HCT116 (cell line): ENCODE measurements at regions not wholly inside any gene's neighbourhood (a gene's known extent, or its start where the extent isn't known, plus 50 kb on each side); places are given as distances from the start of the nearest gene placed in this dataset.

ENCODE experiments used
- ATAC-seq: fragments of 200-7000 bp; cut with Tn5 transposase; 2 replicates; pipeline ENCODE4 v1.9.1; 2020; ENCODE audit warnings: mild to moderate bottlenecking, moderate library complexity
- BruUV-seq: library from RNA; stranded (reverse); fragments of 400-500 nt; replicated peaks from 2 replicates; lab custom pipeline; 2021; lab: Mats Ljungman, UMichigan
- CTCF ChIA-PET: fragments of 300-600 bp; sonication (Branson Sonifier 250); formaldehyde crosslinking; loops from one replicate; lab custom pipeline; 2021; ENCODE audit warnings: antibody characterized with exemption; lab: Charles Lee
- POLR2A ChIA-PET: fragments of 300-600, 350-600 bp; sonication (Branson Sonifier 250); formaldehyde crosslinking; loops from one replicate; lab custom pipeline; 2021; ENCODE audit warnings: antibody characterized with exemption; lab: Charles Lee
- RAD21 ChIA-PET, 2 experiments: fragments of 300-600 bp; sonication (Branson Sonifier 250); formaldehyde crosslinking; loops; one replicate each; lab custom pipeline; 2023; ENCODE audit warnings: low total read pairs in 2 of 2; ENCODE audit not compliant: uncharacterized antibody in 2 of 2, unreplicated experiment in 2 of 2, low non-redundant PET in 1 of 2; lab: Charles Lee
- DNase-seq: peaks from one replicate; pipeline ENCODE4 v3.0.0-alpha.2; 2010; ENCODE audit warnings: low read depth, low spot score
- H2AFZ ChIP-seq: fragments of 200-600 bp; shearing (Covaris generic), sonication (generic); 2 replicates; pipeline ENCODE4 v1.6.1; 2017; ENCODE audit warnings: low read depth, mixed run types, mixed read lengths, antibody characterized with exemption, low read length; ENCODE audit not compliant: poor library complexity, severe bottlenecking
- H3K27ac ChIP-seq: 2 replicates; pipeline ENCODE4 v1.5.1; 2012; ENCODE audit warnings: low read depth, low read length
- H3K27me3 ChIP-seq: fragments of 200-600 bp; sonication (generic); 2 replicates; pipeline ENCODE4 v1.6.1; 2016; ENCODE audit warnings: mixed run types, low read length, mixed read lengths; ENCODE audit not compliant: insufficient read depth
- H3K36me3 ChIP-seq, 2 experiments: fragments of 200-500 bp in 1 of 2; fragments of 200-600 bp in 1 of 2; sonication (Bioruptor generic) in 1 of 2; sonication (generic) in 1 of 2; 2 replicates each; pipeline versions ENCODE4 v1.5.1 to v1.6.1; 2014 to 2016; ENCODE audit warnings: low read length in 2 of 2, inconsistent platforms in 1 of 2, mixed read lengths in 1 of 2, mixed run types in 1 of 2; ENCODE audit not compliant: insufficient read depth in 2 of 2, control insufficient read depth in 1 of 2
- H3K4me1 ChIP-seq, 2 experiments: fragments of 200-600 bp in 1 of 2; sonication (generic) in 1 of 2; 2 replicates each; pipeline versions ENCODE4 v1.5.1 to v1.6.1; 2012 to 2017; ENCODE audit warnings: low read length in 2 of 2, inconsistent platforms in 1 of 2, mild to moderate bottlenecking in 1 of 2, mixed read lengths in 1 of 2, mixed run types in 1 of 2, moderate library complexity in 1 of 2; ENCODE audit not compliant: insufficient read depth in 2 of 2, control insufficient read depth in 1 of 2
- H3K4me2 ChIP-seq: fragments of 200-600 bp; sonication (generic); 2 replicates; pipeline ENCODE4 v1.6.1; 2017; ENCODE audit warnings: mixed run types, low read length, mixed read lengths
- H3K4me3 ChIP-seq, 2 experiments: fragments of 200-600 bp in 1 of 2; sonication (generic) in 1 of 2; replicated peaks in 1 of 2; 2 replicates each; pipeline ENCODE4 v1.5.1; 2011 to 2016; ENCODE audit warnings: low read length in 2 of 2, control low read depth in 1 of 2, low read depth in 1 of 2, mild to moderate bottlenecking in 1 of 2, mixed read lengths in 1 of 2, mixed run types in 1 of 2
- H3K79me2 ChIP-seq: fragments of 200-600 bp; sonication (generic); 2 replicates; pipeline ENCODE4 v1.6.1; 2017; ENCODE audit warnings: mild to moderate bottlenecking, mixed run types, low read length, moderate library complexity, mixed read lengths; ENCODE audit not compliant: insufficient read depth
- H3K9ac ChIP-seq: fragments of 200-600 bp; sonication (generic); 2 replicates; pipeline ENCODE4 v1.6.1; 2016; ENCODE audit warnings: low read length, mixed read lengths
- H3K9me2 ChIP-seq: fragments of 200-600 bp; sonication (generic), shearing (Covaris generic); 2 replicates; pipeline ENCODE4 v1.6.1; 2017; ENCODE audit warnings: mixed run types, mild to moderate bottlenecking, moderate library complexity; ENCODE audit not compliant: insufficient read depth
- H3K9me3 ChIP-seq, 2 experiments: fragments of 200-500 bp in 1 of 2; fragments of 200-600 bp in 1 of 2; sonication (Bioruptor generic) in 1 of 2; sonication (generic) in 1 of 2; 2 replicates each; pipeline ENCODE4 v1.6.1; 2014 to 2017; ENCODE audit warnings: low read length in 2 of 2, mixed read lengths in 2 of 2, inconsistent platforms in 1 of 2, low read depth in 1 of 2, mild to moderate bottlenecking in 1 of 2, mixed run types in 1 of 2, moderate library complexity in 1 of 2; ENCODE audit not compliant: control insufficient read depth in 1 of 2, insufficient read depth in 1 of 2
- H4K20me1 ChIP-seq: fragments of 200-600 bp; sonication (generic), shearing (Covaris generic); 2 replicates; pipeline ENCODE4 v1.6.1; 2017; ENCODE audit warnings: mixed run types, mild to moderate bottlenecking, moderate library complexity; ENCODE audit not compliant: insufficient read depth
- ATF3 ChIP-seq: IDR thresholded peaks from 2 replicates; pipeline ENCODE4 v1.6.1; 2012
- CBX3 ChIP-seq: IDR thresholded peaks from 2 replicates; pipeline ENCODE4 v1.6.1; 2012; ENCODE audit warnings: low read depth
- CEBPB ChIP-seq: IDR thresholded peaks from 2 replicates; pipeline ENCODE4 v1.6.1; 2012; ENCODE audit warnings: low read depth
- EGR1 ChIP-seq: IDR thresholded peaks from 2 replicates; pipeline ENCODE4 v1.6.1; 2012; ENCODE audit warnings: low read depth
- ELF1 ChIP-seq: IDR thresholded peaks from 2 replicates; pipeline ENCODE4 v1.6.1; 2012; ENCODE audit warnings: low read depth, borderline replicate concordance
- EZH2 ChIP-seq: fragments of 200-600 bp; sonication (generic); IDR thresholded peaks from 2 replicates; pipeline ENCODE4 v1.6.1; 2017; ENCODE audit warnings: antibody characterized with exemption, mixed run types
- FOSL1 ChIP-seq: IDR thresholded peaks from 2 replicates; pipeline ENCODE4 v1.6.1; 2012; ENCODE audit warnings: low read depth
- JUND ChIP-seq: IDR thresholded peaks from 2 replicates; pipeline ENCODE4 v1.6.1; 2012
- MAX ChIP-seq: IDR thresholded peaks from 2 replicates; pipeline ENCODE4 v1.6.1; 2012
- POLR2A ChIP-seq: IDR thresholded peaks from 2 replicates; pipeline ENCODE4 v1.7.0; 2011; ENCODE audit warnings: borderline replicate concordance; ENCODE audit not compliant: insufficient read depth, insufficient read length; ENCODE audit errors: extremely low read depth
- RAD21 ChIP-seq: IDR thresholded peaks from 2 replicates; pipeline ENCODE4 v1.6.1; 2012; ENCODE audit warnings: low read depth, mild to moderate bottlenecking
- REST ChIP-seq: IDR thresholded peaks from 2 replicates; pipeline ENCODE4 v1.6.1; 2012; ENCODE audit warnings: low read depth
- SP1 ChIP-seq: IDR thresholded peaks from 2 replicates; pipeline ENCODE4 v1.6.1; 2012; ENCODE audit warnings: low read depth
- SRF ChIP-seq: IDR thresholded peaks from 2 replicates; pipeline ENCODE4 v1.6.1; 2012; ENCODE audit warnings: low read depth
- YY1 ChIP-seq: IDR thresholded peaks from 2 replicates; pipeline ENCODE4 v1.6.1; 2011; ENCODE audit warnings: low read length, low read depth, moderate library complexity, mild to moderate bottlenecking; ENCODE audit not compliant: insufficient replicate concordance; ENCODE audit errors: extremely low read depth
- ZNF274 ChIP-seq: fragments of 200-500 bp; sonication (Bioruptor generic); IDR thresholded peaks from 2 replicates; pipeline ENCODE4 v1.6.1; 2014; ENCODE audit warnings: mild to moderate bottlenecking, low read depth, low read length, inconsistent platforms
- intact Hi-C: fragments of 100-400 bp; cut with micrococcal nuclease; formaldehyde crosslinking; loops from 2 replicates; pipeline ENCODE4 v1.10.0; 2022

GRCh38 chr7:140239653-140239935 is 62.8 kb upstream of the KDM7A start:
- intact Hi-C loops, result no loop called here
- H3K9me3 ChIP-seq, result no peaks in the 10 kb centered on the region
- H3K27me3 ChIP-seq, result no peaks in the 10 kb centered on the region
- TF ChIP-seq SP1 (no peak), CBX3 (no peak), POLR2A (no peak), EZH2 (no peak), SRF (no peak), YY1 (no peak), ELF1 (no peak), EGR1 (no peak), ZNF274 (no peak), FOSL1 (no peak), MAX (no peak), JUND (no peak), RAD21 (no peak)
- no TSS peak for BruUV-seq
- ChIA-PET RAD21 (no interaction called here), CTCF (no interaction called here), POLR2A (no interaction called here)
- no peak overlapping the region for H3K9ac ChIP-seq
- no peak overlapping the region for H3K4me2 ChIP-seq
- no peak for DNase-seq
- H3K27ac ChIP-seq, result no peak overlapping the region
- no peaks in the 10 kb centered on the region for H3K9me2 ChIP-seq
- H3K79me2 ChIP-seq, result no peaks in the 10 kb centered on the region
- no peaks in the 10 kb centered on the region for H4K20me1 ChIP-seq
- no peaks in the 10 kb centered on the region for H3K36me3 ChIP-seq
- ATAC-seq, result 0 out of 2 replicates have a peak, but pooled peaks have one; percentile 17
- H3K4me3 ChIP-seq, result no peak overlapping the region
- no peaks in the 10 kb centered on the region for H3K4me1 ChIP-seq
- H2AFZ ChIP-seq, result no peak overlapping the region

- RAD21 ChIA-PET, result no interaction called here
- no peaks in the 10 kb centered on the region for H3K9me3 ChIP-seq
- H3K4me1 ChIP-seq, result no peaks in the 10 kb centered on the region
- no peak overlapping the region for H3K27ac ChIP-seq
- no peak for TF ChIP-seq RAD21
- no peak for TF ChIP-seq ATF3
- no peak for TF ChIP-seq ZNF274
- TF ChIP-seq SP1, result no peak
- TF ChIP-seq EGR1, result no peak
- TF ChIP-seq CEBPB, result no peak
- no peak for TF ChIP-seq REST
- TF ChIP-seq, all 23 proteins: peak for 0
- H3K36me3 ChIP-seq, result no peaks in the 10 kb centered on the region
- ChIA-PET CTCF (no interaction called here), POLR2A (no interaction called here)
- no peak overlapping the region for H2AFZ ChIP-seq
- no peak overlapping the region for H3K4me3 ChIP-seq
- no peaks in the 10 kb centered on the region for H3K9me2 ChIP-seq
- intact Hi-C loops, result no loop called here
- no peak overlapping the region for H3K4me2 ChIP-seq
- H4K20me1 ChIP-seq, result no peaks in the 10 kb centered on the region
- BruUV-seq, result no TSS peak
- 0 out of 2 replicates have a peak, but pooled peaks have one; percentile 22 for ATAC-seq
- no peaks in the 10 kb centered on the region for H3K79me2 ChIP-seq
- no peaks in the 10 kb centered on the region for H3K27me3 ChIP-seq
- no peak for DNase-seq
- H3K9ac ChIP-seq, result no peak overlapping the region
These were observed 62.2 kb upstream of the KDM7A start for GRCh38 chr7:140238778-140239652.
